Rectal smooth muscle tissue (tissue), 1 donor: ENCODE measurements at regions not wholly inside any gene's neighbourhood (a gene's known extent, or its start where the extent isn't known, plus 50 kb on each side); places are given as distances from the start of the nearest gene placed in this dataset.

Experiments
- H3K27ac ChIP-seq: one replicate; pipeline ENCODE4 v1.7.0; 2013; ENCODE audit warnings: low read depth, low read length, inconsistent platforms
- H3K27me3 ChIP-seq: one replicate; pipeline ENCODE4 v1.7.0; 2013; ENCODE audit warnings: low read length; ENCODE audit not compliant: control insufficient read depth, insufficient read depth
- H3K36me3 ChIP-seq: one replicate; pipeline ENCODE4 v1.7.0; 2013; ENCODE audit warnings: low read length; ENCODE audit not compliant: control insufficient read depth, insufficient read depth
- H3K4me1 ChIP-seq: one replicate; pipeline ENCODE4 v1.7.0; 2013; ENCODE audit warnings: low read length; ENCODE audit not compliant: control insufficient read depth, insufficient read depth
- H3K4me3 ChIP-seq: one replicate; pipeline ENCODE4 v1.7.0; 2013; ENCODE audit warnings: low read length
- H3K9ac ChIP-seq: one replicate; pipeline ENCODE4 v1.7.0; 2013; ENCODE audit warnings: low read length

DNA sequence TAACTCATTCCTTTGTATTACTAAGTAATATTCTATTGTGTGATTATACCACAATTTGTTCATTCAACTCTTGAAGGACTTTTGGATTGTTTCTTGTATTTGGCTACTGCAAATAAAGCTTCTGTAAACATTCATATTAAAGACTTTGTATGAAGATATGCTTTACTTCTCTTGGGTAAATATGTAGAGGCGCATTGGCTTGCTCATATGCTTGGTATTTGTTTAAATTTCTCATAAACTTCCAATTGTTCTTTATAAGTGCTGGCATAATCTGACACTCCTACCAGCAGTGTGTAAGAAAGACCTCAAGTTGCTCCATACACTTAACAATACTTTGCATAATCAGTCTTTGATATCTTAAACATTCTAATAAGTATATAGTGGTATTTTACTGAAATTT lies 792.8 kb upstream of the LRRTM1 start:
- Histone ChIP-seq H3K27me3 (no peaks in the 10 kb centered on the region), H3K27ac (no peak overlapping the region), H3K9ac (no peak overlapping the region), H3K4me3 (no peak overlapping the region), H3K4me1 (no peaks in the 10 kb centered on the region), H3K36me3 (no peaks in the 10 kb centered on the region)

DNA sequence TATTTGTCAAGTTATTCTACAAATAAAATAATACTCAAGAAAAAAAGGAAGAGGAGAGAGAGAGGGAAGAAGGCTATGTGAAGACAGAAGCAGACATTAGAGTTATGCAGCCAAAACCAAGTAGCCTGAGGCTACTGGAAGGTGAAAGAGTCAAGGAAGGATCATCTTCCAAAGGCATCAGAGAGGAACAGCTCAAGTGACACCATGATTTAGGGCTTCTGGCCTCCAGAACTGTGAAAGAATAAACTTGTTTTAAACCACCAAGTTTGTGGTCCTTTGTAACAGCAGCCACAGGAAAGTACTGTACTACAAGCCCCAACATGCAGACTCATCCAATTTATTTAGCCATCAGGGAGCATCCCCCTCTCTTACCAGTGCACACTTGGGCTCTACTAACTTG lies 788.5 kb upstream of the LRRTM1 start:
- H3K4me1 ChIP-seq: no peaks in the 10 kb centered on the region

DNA sequence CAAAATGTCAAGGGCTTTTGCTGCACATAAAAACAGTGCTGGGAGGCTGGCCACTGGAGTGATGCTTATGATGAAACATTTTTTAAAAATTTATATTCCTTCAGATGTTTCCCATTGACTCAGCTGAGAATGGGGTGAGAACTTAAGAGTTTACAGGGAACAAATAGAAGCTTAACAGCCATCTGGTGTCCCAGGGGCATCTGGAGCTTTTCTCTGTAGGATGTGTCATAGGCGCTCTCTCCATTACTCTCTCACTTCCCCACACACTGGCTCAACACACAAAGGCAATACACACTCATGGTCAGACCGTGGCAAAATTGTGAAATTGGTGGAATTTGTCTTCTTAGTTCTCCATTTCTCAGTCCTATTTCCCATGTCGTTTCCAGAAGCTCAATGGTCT lies 783.1 kb upstream of the LRRTM1 start:
- no peak overlapping the region for H3K27ac ChIP-seq
- H3K36me3 ChIP-seq: no peaks in the 10 kb centered on the region
- no peaks in the 10 kb centered on the region for H3K27me3 ChIP-seq
- H3K4me3 ChIP-seq: no peak overlapping the region
- no peak overlapping the region for H3K9ac ChIP-seq
- H3K4me1 ChIP-seq: no peaks in the 10 kb centered on the region

More for the DNA sequence above, 788.5 kb upstream of the LRRTM1 start:
- H3K36me3 ChIP-seq: no peaks in the 10 kb centered on the region
- no peak overlapping the region for H3K9ac ChIP-seq
- no peak overlapping the region for H3K27ac ChIP-seq
- H3K4me3 ChIP-seq: no peak overlapping the region
- no peaks in the 10 kb centered on the region for H3K27me3 ChIP-seq

DNA sequence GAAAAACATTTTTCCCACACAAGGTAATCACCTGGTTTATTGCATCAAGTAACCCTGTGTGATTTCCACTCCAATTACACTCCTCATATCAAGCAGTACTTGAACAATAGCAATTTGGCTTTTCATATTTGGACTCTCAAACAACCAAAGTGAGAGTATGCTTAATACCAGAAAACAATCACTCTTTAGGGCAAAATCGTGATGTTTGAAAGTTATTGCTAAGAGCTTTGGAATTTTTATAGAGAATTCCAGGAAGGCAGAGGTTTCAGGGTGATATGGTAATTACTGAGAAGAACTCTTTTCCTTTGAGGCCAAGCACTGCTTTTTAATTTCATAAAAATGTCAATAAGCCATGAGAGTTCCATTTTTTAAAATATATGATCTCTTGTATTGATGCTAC lies 779.5 kb upstream of the LRRTM1 start:
- Histone ChIP-seq H3K9ac (no peak overlapping the region), H3K36me3 (no peaks in the 10 kb centered on the region), H3K4me3 (no peak overlapping the region), H3K4me1 (no peaks in the 10 kb centered on the region), H3K27me3 (no peaks in the 10 kb centered on the region), H3K27ac (no peak overlapping the region)

DNA sequence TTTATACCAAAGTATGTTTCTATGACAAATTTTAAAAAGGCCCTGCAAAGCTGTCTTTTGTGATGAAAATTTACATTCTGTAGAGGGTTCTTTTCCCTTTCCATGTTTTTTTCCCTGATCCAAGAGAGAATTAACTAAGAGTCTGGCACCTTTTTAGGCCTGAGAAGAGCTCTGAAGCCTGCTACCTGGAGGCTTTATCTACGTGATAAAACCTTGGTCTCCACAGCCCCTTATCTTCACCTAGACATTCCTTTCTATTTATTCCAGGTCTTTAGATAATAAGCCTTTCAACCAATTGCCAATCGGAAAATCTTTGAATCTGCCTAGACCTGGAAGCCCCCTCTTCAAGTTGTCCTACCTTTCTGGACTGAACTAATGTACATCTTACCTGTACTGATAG lies 774.1 kb upstream of the LRRTM1 start:
- Histone ChIP-seq H3K9ac (no peak overlapping the region), H3K4me1 (no peaks in the 10 kb centered on the region), H3K36me3 (no peaks in the 10 kb centered on the region), H3K27ac (no peak overlapping the region), H3K27me3 (no peaks in the 10 kb centered on the region), H3K4me3 (no peak overlapping the region)

DNA sequence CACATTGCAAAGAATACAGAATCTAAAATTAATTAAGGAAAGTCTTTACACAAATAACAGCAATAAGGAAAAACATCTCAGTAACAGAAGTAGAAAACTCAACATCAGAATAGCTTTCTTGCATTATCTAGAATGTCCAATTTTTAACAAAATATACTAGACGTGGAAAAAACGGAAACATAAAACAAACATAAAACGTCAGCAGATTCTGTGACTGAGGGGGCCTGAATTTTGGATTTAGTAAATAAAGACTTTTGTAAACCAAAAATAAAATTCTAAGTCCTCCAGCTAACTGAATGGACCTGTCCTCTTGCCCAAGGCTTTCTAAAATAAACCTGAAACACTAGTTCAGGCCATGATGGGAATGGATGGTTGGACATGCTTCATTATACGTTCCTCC lies 773.5 kb upstream of the LRRTM1 start:
- Histone ChIP-seq H3K4me3 (no peak overlapping the region), H3K9ac (no peak overlapping the region), H3K4me1 (no peaks in the 10 kb centered on the region), H3K27ac (no peak overlapping the region), H3K27me3 (no peaks in the 10 kb centered on the region), H3K36me3 (no peaks in the 10 kb centered on the region)

DNA sequence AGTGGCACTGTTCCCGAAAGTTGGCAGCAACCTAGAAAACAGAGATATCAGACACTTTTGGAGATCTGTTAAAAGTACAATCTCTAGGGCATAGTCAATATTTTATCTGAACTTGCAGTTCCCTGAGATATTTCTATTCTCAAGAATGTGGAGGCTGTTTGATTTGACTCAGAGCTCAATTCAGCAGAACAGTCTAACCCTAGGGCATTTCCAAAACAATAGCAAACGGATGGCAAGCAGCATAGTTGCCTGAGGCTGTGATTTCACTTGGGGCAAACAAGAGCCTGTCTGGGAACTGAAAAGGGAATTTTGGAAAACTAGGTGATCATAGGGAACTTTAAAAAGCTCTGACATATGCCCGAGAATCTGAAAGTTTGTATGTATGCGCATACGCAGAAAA lies 772.8 kb upstream of the LRRTM1 start:
- Histone ChIP-seq H3K36me3 (no peaks in the 10 kb centered on the region), H3K27me3 (no peaks in the 10 kb centered on the region), H3K27ac (no peak overlapping the region), H3K9ac (no peak overlapping the region), H3K4me1 (no peaks in the 10 kb centered on the region), H3K4me3 (no peak overlapping the region)

DNA sequence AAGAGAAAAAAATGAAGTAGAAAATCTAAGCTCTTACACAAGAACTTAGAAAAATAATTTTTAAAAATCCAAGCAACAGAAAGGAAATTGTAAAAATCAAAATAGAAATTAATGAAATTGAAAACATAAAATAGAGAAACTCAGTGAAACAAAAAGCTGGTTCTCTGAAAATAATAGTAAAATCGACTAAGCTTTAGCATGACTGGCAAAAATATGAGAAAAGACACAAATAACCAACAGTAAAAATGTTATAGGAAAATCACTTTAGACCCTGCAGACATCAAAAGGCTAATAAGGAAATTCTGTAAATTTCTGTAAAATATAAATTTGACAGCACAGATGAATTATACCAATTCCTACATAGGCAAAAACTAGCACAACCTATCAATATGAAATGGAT lies 768.9 kb upstream of the LRRTM1 start:
- no peak overlapping the region for H3K9ac ChIP-seq
- no peak overlapping the region for H3K27ac ChIP-seq
- no peaks in the 10 kb centered on the region for H3K4me1 ChIP-seq

DNA sequence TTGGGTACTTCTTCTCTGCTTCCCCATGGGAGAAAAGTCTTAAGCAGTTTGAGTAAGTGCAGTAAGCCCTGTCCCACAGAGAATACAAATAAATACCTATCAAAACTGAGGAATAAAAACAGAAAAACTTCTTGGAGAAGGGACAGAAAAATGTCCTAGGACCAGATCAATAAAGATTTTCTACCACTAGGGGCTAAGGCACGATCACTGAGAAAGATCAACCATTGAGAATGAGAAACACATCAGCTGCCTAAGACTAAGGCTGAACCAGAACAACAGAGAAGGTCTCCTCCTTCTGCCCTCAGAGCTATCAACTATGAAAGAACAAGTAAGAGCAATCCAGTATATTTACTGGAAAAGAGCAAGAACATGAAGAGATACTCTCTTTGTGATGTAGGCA lies 763.6 kb upstream of the LRRTM1 start:
- no peak overlapping the region for H3K4me3 ChIP-seq
- no peak overlapping the region for H3K9ac ChIP-seq
- no peaks in the 10 kb centered on the region for H3K27me3 ChIP-seq
- no peaks in the 10 kb centered on the region for H3K36me3 ChIP-seq
- H3K4me1 ChIP-seq: no peaks in the 10 kb centered on the region
- no peak overlapping the region for H3K27ac ChIP-seq

More for the DNA sequence above, 768.9 kb upstream of the LRRTM1 start:
- Histone ChIP-seq H3K36me3 (no peaks in the 10 kb centered on the region), H3K4me3 (no peak overlapping the region), H3K27me3 (no peaks in the 10 kb centered on the region)

DNA sequence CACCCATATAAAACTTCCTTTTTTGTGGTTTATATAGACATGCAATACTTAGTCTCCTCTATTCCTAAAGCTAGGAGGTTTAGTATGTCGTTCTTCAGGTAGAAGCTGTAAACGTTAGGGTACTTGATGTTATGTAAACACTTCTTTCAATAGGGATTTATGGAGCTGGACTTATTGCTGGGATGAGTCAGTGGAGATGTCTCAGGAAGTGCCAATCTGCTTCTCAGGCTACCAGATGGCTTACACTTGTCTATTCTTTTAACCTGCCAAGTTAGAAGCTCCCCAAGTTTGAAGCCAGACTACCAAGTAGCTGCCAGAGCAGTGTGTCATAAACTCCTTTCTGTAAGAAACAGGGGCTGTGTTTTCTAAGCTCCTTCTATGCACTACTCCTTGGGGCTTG lies 756.5 kb upstream of the LRRTM1 start:
- no peaks in the 10 kb centered on the region for H3K4me1 ChIP-seq
- H3K27me3 ChIP-seq: no peaks in the 10 kb centered on the region
- H3K4me3 ChIP-seq: no peak overlapping the region
- no peaks in the 10 kb centered on the region for H3K36me3 ChIP-seq
- H3K27ac ChIP-seq: no peak overlapping the region
- no peak overlapping the region for H3K9ac ChIP-seq

DNA sequence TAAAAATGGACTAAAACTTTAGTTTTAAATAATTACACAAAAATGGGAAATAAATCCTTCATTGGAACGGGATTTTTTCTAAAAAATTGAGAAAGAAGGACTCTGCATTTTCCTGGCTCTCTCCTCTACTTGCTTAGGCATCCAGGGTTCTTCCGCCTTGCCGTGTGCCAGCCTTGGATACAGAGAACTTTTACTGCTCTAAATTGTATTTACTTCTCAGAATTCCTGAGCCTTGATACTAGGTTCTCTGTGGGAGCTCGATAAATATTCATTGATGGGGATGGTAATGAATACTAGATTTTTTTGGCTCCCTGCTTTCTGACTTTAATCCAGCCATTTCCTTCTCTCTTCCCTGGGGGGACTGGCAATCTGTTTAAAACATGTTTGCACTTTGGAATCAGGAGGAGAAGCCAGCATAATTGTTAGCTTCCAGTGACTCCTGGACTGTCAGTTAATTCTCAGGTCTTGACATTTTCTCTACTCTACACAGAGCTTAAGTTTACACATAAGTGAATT lies 746.1 kb upstream of the LRRTM1 start:
- H3K4me3 ChIP-seq: no peak overlapping the region
- no peaks in the 10 kb centered on the region for H3K4me1 ChIP-seq
- no peak overlapping the region for H3K9ac ChIP-seq
- H3K36me3 ChIP-seq: no peaks in the 10 kb centered on the region
- no peak overlapping the region for H3K27ac ChIP-seq
- H3K27me3 ChIP-seq: no peaks in the 10 kb centered on the region

DNA sequence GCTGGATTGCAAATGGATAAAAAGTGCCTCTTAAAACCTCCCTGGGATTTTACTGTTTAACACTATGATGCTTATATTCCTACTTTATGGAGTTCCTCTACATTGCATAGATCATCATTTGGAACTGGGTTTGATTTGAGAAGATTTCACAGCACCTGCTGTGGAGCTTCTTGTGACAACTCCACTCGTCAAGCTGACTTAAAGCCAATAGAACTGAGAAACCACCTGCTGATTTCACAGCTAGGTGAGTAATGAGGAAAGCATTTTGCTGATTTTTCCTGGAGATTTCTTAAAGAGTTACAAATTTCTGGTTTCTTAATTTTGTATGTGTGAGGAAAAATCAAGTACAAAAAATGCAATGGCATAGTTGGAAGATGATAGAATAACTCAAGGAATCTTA lies 739.1 kb upstream of the LRRTM1 start:
- H3K4me1 ChIP-seq: no peaks in the 10 kb centered on the region

DNA sequence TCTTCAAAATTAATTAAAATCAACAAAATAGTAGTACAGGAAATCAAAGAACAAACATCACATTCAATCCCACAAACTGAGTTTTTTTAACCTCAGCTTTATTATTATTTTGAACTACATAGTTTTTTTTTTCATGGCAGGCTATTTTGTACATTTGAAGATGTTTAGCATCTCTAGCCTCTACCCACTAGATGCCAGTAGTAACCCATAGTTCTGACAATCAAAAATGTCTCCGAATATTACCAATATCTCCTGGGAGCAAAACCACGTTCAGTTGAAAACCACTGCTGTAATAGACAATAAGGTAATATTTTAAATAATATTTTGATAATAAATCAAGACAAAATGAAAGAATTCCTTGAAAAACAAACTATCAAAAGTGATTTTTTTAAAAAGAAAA lies 702.6 kb upstream of the LRRTM1 start:
- Histone ChIP-seq H3K36me3 (no peaks in the 10 kb centered on the region), H3K4me1 (no peaks in the 10 kb centered on the region), H3K27ac (no peak overlapping the region), H3K9ac (no peak overlapping the region), H3K4me3 (no peak overlapping the region), H3K27me3 (no peaks in the 10 kb centered on the region)

More for the DNA sequence above, 739.1 kb upstream of the LRRTM1 start:
- H3K9ac ChIP-seq: no peak overlapping the region
- H3K27ac ChIP-seq: no peak overlapping the region
- no peaks in the 10 kb centered on the region for H3K36me3 ChIP-seq
- no peaks in the 10 kb centered on the region for H3K27me3 ChIP-seq
- no peak overlapping the region for H3K4me3 ChIP-seq
